GM21723 (cell line): ENCODE measurements at regions not wholly inside any gene's neighbourhood (a gene's known extent, or its start where the extent isn't known, plus 50 kb on each side); places are given as distances from the start of the nearest gene placed in this dataset.

Source experiments
- ATAC-seq: cut with Tn5 transposase; IDR thresholded peaks from one replicate; pipeline ENCODE4 v1.9.1; 2021; ENCODE audit warnings: mild to moderate bottlenecking, moderate library complexity; ENCODE audit not compliant: unreplicated experiment

DNA sequence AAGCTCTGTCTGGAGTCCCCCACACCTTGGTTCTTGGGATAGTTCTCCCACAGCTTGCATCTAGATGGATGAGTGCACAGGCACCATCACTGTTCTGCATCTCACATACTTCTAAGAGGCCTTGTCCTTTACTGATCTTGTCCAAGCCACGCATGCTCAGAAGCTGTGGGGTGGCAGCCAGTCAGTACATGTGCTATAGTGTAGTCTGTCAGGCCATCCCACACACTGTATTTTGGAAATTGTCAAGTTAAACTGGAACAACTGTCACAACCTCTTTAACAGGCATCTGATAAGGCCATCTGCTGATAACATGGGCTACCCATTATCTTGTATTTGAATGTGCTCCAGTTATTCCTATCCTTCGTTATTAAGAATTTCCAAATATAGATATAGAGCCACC, 296.5 kb upstream of the AZI2 start:
- no peak for ATAC-seq

DNA sequence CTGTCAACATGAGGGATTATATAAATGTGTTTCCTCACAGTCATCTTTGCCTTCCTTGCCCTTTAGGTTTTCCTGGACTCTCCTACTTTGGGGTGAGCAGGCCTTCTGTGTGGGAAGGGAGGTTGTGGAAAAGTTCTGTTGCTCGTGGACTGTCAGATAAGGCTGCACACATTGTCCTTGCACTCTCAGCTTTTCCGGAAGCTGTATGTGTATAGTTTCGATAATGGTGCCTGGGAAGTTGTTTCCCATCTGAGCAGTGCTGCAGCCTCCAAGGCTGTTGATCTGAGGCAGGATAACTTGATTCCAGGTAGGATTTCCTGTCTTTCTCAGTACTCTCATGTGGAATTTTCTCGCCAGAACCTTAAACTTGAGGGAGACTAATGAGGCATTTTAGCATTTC, 297.8 kb upstream of the AZI2 start:
- ATAC-seq, result no peak

DNA sequence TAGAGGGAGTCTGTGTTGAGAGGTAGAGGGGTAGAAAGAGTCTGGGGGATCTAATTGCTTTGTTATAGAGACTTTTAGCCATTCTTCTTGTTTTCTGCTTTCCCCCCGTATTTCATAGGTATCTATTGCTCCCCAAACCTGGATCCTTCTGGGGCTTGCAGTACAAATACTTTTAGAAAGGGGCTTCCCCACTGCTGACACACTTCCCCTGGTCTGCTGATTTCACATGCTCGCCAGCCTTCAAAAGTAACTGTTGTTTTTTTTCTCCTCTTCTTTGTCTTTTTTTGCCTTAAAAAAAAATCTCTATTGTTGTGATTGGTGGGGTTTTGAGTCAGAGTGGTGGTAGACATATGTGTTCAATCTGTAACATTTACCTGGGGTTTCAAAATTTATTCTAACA, 300.6 kb upstream of the AZI2 start:
- ATAC-seq, result no peak

DNA sequence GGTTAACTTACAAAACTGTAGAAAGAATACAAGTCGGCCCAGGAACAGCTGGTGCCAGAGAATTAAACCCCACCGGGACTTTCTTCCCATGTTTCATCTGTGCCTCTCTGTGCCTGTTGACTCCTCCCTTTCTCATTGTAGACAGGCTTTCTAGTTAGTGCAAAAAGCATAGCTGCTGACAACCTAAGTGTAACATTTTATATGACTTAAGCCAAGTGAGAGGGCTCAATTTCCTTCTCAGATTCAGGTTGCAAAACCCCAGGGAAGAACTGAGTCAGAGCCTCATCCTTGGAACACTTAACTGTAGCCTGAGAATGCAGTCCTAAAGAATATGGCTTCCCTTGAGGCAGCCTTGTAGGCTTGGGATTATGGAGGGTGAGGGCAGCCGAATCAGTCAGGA, 302.5 kb upstream of the AZI2 start:
- no peak for ATAC-seq

DNA sequence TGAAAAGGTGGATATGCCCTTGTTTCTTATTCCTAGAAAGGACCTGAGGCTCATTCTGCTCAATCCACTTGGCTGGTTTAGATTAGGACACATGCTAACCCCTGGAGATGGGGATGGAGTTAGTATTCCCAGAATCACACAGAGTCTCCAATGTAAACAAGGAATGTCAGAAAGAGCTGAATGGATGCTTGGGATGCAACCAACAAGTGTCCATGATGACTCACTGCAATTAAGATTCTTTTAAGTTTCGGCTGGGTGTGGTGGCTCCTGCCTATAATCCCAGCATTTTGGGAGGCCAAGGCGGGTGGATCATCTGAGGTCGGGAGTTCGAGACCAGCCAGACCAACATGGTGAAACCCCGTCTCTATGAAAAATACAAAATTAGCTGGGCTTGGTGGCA, 315.5 kb upstream of the AZI2 start:
- no peak for ATAC-seq

DNA sequence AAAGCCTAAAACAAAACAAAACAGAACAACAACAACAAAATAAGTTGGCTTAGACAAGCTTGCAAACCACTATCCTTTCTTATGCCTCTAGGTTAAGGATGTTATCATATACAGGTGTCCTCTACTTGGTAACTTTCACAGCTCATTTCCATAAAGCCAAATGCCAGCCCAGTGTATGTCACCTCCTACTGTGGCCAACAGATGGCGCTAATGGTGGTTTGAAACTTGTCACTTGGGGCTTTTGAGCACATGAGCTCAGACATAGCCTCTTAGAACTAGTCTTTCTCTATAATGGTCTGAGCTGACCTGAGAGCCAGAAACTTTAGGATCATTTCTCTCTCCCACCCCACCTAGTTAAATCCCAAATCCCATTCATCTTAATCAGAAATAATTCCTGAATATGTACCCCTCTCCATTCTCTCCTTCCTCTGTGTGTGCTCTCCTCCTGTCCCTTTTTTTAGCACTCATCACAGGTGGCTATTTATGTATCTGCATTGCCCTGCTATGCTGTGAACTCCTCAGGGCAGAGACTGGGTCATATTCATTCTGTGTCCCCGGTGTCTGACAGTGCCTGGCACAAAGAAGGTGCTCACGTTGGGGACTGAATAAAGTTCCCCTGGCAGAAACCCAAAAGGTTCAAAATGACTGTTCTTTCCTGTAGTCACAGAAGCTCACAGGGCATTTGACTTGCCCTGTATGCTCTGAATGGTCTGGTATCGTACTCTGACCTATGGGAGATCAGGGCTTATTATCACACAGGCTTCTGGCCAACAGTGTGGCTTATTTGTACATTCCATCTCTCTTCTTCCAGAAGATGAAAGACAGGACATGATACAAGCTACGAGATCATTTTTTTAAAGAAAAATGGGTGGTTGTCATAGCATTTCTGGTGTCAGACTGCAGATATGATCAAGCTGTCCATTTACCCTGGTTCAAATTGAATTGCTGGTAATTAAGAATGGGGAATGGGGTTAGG, 319.3 kb upstream of the AZI2 start:
- peak; percentile 97 for ATAC-seq

DNA sequence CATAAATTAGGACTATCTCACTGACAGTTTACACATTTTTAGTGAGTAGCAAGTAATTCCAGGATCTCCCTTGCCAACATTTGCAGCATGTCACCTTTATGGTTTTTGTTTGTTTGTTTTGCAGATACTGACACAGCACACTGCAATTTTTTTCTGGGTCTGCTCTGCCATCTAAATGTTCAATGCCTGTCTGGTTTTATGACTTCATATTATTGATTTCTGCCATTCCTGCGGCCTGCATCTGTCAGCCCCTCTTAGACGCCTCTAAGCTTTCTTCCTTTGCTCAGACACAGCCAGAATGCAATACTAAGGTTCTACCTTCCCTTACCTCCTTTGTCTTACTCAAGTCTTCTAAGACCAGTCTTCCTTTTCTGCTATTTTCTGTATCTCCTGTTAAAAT, 321.2 kb upstream of the AZI2 start:
- ATAC-seq, result no peak

DNA sequence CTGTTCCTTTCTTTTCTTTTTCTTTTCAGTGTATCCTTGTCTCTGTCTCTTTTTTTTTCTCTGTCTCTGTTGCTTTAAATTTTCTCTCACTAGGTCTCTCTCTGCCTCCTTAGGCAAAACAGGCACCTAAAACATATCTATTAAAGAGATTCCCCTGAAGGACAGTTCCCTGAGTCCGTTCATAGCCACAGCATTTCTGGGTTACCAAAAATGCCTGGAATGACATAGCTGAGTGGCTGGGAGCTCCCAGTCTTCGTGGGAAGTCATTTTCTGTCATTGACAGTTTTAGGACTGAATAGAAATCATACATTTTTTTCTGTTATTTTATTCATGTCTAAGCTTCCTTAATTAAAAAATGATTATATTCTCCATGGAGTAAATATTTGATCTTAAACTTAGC, 323.8 kb upstream of the AZI2 start:
- ATAC-seq, result no peak

DNA sequence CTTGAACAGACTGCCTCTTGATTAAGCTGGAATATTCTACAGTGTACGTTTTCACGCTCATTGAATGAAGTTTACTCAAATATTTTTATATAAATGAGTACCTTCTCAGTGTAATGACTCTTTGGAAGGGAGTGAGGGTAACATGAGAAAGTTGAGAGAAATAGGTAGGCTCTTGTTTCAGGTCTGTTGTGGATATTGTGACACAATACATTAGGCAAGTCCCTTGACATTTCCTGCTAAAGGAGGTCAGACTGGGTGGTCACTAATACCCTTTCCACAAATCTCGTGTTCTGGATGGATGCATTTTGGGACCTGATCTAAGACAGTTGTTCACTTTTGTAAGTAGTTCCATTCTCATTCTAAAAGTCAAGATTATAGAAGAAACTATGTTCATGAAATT, 324.8 kb upstream of the AZI2 start:
- ATAC-seq, result no peak

DNA sequence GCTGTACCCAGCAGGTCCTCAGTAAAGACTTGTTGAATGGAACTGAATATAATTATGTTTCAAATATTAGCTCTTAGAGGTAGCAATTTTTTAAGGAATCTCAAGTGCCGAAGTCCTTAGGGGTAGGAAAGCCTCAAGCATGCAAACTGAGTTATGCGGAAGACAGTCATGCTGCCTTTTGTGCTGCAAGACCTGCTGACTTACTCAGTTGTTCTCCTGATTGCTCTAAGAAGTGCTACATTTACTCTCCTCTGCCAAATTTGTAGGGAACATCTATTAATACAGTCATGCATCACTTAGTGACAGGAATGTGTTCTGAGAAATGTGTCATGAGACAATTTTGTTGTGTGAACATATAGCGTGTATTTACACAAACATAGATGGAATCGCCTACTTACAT, 325.6 kb upstream of the AZI2 start:
- no peak for ATAC-seq

DNA sequence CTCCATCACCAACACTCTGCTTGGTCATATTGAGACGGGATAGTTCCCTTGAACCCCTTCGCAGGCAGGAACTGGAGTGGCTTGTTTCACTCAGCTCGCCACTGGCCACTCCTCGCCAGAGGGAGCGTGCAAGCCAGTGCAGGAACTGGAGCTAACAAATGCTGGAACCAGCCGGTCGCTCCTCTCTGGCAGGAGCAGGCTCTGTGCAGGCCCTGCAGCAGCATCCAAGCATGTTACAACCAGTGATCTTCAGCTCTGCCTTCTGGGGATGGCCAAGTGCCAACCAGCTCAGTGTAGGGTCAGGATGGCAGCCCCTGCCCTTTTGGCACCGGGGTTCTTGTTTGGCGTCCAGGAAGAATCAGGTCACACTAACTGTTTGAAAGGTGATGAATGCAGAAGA, 329.0 kb upstream of the AZI2 start:
- ATAC-seq, result no peak

DNA sequence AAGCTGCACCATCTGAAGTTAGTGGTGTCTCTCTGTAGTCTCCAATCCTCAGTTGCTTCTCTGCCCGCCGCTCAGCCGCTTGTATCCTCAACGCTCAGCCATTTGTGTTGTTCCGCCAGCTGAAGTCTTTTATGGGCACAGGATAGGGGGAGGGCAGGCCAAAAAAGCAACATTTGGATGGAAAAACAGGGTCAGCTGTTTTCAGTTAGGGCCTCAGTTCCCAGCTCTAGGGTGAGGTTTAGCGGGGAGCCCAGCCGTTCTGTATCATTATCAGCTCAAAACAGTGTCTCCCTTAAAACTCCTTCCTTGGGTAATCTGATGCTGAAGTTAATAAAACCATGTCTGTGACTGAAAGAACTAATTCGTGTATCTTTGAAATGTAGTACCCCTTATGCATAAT, 329.5 kb upstream of the AZI2 start:
- ATAC-seq, result no peak

DNA sequence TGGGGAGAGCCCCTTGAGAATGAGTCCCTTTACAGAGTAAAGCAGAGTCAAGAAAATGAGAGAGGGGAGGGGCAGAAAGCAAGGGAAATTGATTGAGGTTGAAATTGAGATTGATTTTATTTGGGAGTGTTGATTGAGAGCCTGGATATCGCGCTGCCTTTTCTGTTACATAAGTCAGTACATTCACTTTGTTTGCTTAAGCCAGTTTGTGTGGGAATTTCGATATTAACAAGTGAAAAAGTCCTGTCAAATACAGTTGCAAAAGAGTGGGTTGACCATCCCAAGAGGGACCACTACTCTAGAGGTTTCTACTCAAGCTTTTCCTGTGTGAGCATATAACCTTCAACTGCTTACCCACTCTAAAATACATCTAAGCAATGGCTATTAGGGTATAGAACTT, 331.4 kb upstream of the AZI2 start:
- ATAC-seq, result no peak

DNA sequence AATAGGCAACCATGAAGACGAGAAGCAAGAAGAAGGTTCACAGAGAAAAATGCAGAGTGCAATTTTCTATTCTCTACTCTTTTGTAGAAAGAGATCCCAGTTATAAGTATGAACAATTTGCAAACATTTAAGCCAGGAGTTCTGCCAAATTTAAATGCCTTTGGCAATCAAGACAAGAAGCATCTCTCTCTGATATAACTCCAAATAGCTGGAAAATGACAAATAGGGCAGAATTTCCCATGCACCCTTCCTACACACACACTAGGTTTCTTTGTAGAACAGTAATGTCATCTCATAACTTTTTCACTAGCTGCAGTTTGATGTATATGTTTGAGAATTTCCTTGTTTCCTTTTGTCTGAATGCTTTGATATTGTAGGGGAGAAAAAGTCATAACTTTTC, 333.5 kb upstream of the AZI2 start:
- ATAC-seq, result no peak

DNA sequence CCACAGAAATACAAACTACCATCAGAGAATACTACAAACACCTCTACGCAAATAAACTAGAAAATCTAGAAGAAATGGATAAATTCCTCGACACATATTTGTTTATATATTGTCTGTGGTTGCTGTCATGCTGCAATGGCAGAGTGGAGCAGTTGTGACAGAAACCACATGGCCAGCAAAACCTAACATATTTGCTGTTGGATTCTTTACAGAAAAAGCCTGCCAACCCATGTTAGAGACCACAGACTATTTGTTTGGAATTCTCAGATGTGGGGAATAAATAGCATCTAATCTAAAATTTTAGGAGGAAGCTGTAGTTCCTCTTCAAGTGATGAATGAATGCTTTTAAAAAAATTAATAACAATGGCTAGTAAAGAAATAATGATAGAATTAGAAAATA, 341.6 kb upstream of the AZI2 start:
- ATAC-seq, result no peak

DNA sequence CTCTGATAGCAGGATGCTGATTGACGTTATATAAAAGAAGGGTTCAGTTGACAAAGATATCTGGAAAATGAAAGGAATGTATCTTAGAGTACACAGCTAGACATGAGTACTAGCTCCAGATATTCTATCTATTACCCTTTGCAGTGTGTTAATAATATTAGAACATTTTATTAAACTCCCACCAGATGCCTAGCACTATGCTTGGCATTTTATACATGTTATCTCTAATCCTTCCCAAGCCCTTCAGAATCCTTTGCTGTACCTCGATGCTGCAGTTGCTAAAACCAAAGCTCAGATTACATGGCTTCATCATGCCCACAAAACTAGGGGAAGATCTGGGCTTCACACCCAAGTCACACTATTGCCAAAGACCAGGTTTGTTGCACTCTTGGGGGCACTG, 350.1 kb upstream of the AZI2 start:
- no peak for ATAC-seq

DNA sequence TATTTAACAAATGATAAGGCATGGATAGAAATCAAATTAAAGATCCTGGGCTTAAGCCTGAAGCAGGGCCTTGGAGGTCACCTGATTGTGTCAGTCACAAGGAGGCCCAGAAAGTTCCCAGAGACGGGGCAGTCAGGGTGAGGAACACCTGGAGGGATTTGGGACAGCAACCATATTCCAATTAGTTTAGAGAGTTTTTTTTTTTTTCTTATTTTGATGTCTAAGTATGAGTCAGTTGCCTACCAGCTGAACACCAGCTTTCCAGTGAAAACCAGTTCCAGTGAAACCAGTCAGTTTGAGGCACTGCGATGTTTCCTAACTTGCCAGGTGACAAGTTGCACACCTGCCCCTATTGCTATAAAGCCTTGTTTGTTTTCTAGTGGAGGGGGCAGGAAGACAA, 350.7 kb upstream of the AZI2 start:
- no peak for ATAC-seq

DNA sequence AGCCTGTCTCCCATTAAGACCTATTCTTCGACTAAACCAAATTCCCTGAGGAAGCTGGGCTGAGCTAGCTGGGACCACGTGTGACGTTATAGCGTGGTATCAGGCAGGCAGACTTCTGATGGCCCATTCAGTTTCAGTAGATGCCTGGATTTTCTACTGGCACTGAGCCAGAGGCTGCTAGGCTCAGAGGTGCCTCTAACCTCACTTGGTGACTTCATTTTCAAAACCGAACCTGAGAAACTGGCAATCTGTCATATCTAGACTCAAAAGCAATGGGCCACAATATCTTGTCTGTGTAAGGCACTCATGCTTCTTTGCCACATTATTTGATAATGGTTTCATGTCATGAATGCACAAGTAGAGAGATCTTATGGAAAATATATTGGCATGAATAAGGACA, 352.1 kb upstream of the AZI2 start:
- ATAC-seq, result no peak

DNA sequence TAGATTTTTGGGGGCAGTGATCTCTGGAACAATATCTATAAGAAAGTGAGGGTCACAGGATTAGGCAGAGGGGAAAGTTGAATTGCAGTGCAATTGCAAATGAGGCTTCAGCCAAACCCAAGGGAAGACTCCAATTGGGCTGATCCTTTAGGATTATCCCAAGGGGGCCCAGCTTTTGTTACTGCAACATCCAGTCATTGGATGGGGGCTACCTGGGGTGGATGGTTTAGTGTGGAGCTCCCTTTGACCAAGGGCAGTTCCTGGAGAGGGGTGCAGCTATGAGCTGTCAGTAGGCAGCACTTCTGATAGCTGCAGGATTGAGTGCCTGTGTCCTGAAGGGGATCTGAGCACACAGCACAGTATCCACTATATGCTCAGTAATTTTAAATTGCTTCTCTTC, 355.2 kb upstream of the AZI2 start:
- ATAC-seq, result no peak

DNA sequence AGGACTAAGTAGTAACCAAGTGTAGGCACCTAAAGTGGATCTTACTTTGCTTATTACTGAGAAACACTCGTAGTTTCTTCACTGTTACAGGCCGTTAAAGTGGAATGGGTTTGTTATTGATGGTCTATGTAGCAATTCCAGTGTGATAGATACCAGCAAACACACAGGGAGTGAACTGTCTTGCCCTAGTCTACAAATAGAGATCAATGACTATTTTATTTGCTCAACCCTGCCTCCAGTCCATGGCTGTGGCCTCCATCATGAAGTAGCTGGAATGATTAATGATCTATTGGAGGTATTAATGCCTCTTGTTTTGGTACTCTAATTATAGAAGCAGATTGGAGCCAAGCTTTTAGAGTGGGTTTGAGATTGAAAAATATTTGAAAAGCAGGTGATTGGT, 362.7 kb upstream of the AZI2 start:
- no peak for ATAC-seq

DNA sequence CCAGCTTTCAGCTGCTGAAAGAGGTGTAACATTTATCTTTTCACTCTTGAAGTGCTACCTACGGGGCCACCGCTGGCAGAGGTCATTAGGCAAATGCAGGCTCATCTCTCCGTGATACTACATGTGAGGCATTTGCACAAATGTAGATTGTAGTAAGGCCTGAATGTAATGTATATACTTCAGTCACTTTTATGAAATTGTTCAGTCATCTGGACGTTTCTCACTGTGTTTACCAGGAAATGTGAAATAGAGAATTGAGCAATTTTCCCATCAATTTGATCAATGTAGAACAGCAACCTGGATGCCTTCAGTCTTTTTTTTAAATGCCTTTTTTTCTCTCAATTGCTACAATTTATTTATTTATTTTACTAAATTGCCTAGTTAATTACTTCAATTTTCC, 368.3 kb upstream of the AZI2 start:
- ATAC-seq, result no peak

DNA sequence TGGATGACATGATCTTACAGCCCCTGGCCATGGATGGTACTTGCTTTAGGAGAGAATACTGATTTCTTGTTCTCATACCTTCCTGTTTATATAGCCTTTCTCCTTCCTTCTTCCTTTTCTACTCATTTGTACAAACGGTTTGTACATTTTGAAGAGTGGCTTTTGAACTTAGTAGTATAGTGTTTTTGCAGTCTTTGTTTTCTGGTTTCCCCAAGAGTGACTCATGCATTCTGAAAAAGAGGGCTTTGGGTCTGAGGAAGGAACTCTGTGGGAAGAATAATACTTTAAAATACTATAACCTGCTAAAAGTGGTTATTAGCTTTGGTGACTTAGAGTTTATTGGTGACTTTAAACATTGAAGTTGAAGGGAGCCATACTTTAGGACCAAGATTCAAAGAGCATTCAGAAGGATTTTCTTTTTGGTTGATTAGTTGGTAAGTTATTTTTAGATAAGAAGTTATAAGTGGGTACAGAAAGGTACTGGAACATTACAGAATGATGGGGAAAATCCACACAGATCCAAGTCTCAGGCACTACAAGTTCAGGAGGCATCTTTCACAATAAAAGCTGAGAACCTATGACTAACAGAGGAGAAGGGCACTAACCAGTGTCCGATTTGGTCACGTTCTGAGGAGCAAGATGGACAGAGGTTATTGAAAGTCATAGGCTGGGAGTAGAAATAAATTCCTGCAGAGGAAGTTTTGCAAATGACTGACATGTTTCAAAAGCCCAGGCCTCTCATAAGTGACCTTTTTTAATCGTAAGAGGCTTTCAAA, 369.6 kb upstream of the AZI2 start:
- ATAC-seq, result no peak
